ACC112 (cell line): ENCODE measurements at regions not wholly inside any gene's neighbourhood (a gene's known extent, or its start where the extent isn't known, plus 50 kb on each side); places are given as distances from the start of the nearest gene placed in this dataset.
"Not testable (repeated sequence)": the region's sequence is repeated elsewhere in the genome, so short reads cannot be mapped to it uniquely, and the experiment has no call there.

Experiments used
- H2AFZ ChIP-seq: fragments of 200-600 bp; sonication (generic); one replicate; pipeline ENCODE4 v1.6.0; 2017; ENCODE audit warnings: antibody characterized with exemption, low read length; ENCODE audit not compliant: unreplicated experiment
- H3K27ac ChIP-seq: fragments of 200-600 bp; sonication (generic); 2 replicates; pipeline ENCODE4 v1.5.1; 2014; ENCODE audit warnings: low read depth, mild to moderate bottlenecking, antibody characterized with exemption, low read length, moderate library complexity
- H3K27me3 ChIP-seq: fragments of 200-600 bp; sonication (generic); 2 replicates; pipeline ENCODE4 v1.6.1; 2014; ENCODE audit warnings: mild to moderate bottlenecking, antibody characterized with exemption, low read length, moderate library complexity, mixed read lengths; ENCODE audit not compliant: insufficient read depth
- H3K36me3 ChIP-seq: fragments of 200-600 bp; sonication (generic); 2 replicates; pipeline ENCODE4 v1.6.1; 2016; ENCODE audit warnings: mild to moderate bottlenecking, antibody characterized with exemption, low read length, moderate library complexity, mixed read lengths; ENCODE audit not compliant: insufficient read depth
- H3K4me1 ChIP-seq: fragments of 200-600 bp; sonication (generic); one replicate; pipeline ENCODE4 v1.6.1; 2016; ENCODE audit warnings: low read length, mixed read lengths; ENCODE audit not compliant: insufficient read depth, unreplicated experiment, control insufficient read depth
- H3K4me3 ChIP-seq: fragments of 200-600 bp; sonication (generic); 2 replicates; pipeline ENCODE4 v1.5.1; 2014; ENCODE audit warnings: mild to moderate bottlenecking, low read depth, low read length
- H3K79me2 ChIP-seq: fragments of 200-600 bp; sonication (generic); one replicate; pipeline ENCODE4 v1.6.0; 2016; ENCODE audit warnings: low read length; ENCODE audit not compliant: control insufficient read depth, unreplicated experiment, insufficient read depth

GRCh38 chr5:10110228-10110627, 139.5 kb downstream of the ATPSCKMT start:
- no peaks in the 10 kb centered on the region; the same call in 1 of the 2 replicates for H3K27me3 ChIP-seq
- no peaks in the 10 kb centered on the region for H3K4me1 ChIP-seq
- no peak overlapping the region for H3K4me3 ChIP-seq

GRCh38 chr5:10109299-10109698, 140.4 kb downstream of the ATPSCKMT start:
- Histone ChIP-seq H3K27me3 (no peaks in the 10 kb centered on the region; the same call in 1 of the 2 replicates), H3K79me2 (no peaks in the 10 kb centered on the region), H3K4me1 (no peaks in the 10 kb centered on the region), H3K36me3 (no peaks in the 10 kb centered on the region), H3K4me3 (no peak overlapping the region), H3K27ac (no peak overlapping the region), H2AFZ (no peak overlapping the region)

More at GRCh38 chr5:10110228-10110627, 139.5 kb downstream of the ATPSCKMT start:
- H3K36me3 ChIP-seq = no peaks in the 10 kb centered on the region
- no peaks in the 10 kb centered on the region for H3K79me2 ChIP-seq
- no peak overlapping the region for H3K27ac ChIP-seq
- H2AFZ ChIP-seq = no peak overlapping the region

DNA sequence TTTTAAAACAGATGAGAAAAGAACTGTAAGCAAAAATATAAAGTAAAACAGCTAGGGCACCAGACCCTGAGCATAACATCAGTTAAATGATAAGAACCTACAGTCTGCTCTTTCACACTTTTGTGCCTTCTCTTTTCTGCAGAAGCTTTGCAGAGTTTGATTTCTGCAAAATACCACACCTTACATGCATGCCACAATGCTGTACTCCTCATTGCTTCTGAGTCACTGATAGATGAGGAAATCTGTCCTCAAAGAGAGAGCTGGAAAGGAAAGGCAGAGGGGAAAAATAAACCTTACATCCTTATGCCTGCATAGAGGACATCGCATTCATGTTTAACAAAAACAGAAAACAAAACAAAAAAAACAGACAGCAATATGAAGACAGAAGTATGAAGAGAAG, 142.9 kb downstream of the ATPSCKMT start:
- H3K27ac ChIP-seq = no peak overlapping the region
- H3K4me3 ChIP-seq = no peak overlapping the region
- H3K36me3 ChIP-seq = no peaks in the 10 kb centered on the region
- H3K79me2 ChIP-seq = no peaks in the 10 kb centered on the region
- no peaks in the 10 kb centered on the region for H3K4me1 ChIP-seq
- no peaks in the 10 kb centered on the region; the same call in 1 of the 2 replicates for H3K27me3 ChIP-seq
- H2AFZ ChIP-seq = no peak overlapping the region

- H3K79me2 ChIP-seq = no peaks in the 10 kb centered on the region
- no peak overlapping the region for H3K4me3 ChIP-seq
- no peaks in the 10 kb centered on the region for H3K36me3 ChIP-seq
- H3K27me3 ChIP-seq = no peaks in the 10 kb centered on the region; the same call in 1 of the 2 replicates
- H2AFZ ChIP-seq = no peak overlapping the region
- H3K27ac ChIP-seq = no peak overlapping the region
- H3K4me1 ChIP-seq = no peaks in the 10 kb centered on the region
Measured at GRCh38 chr5:10106285-10106684, 143.4 kb downstream of the ATPSCKMT start.

GRCh38 chr5:10102706-10103497, 146.8 kb downstream of the ATPSCKMT start:
- no peak overlapping the region for H3K4me3 ChIP-seq
- no peaks in the 10 kb centered on the region for H3K79me2 ChIP-seq
- H3K36me3 ChIP-seq = no peaks in the 10 kb centered on the region
- H3K27me3 ChIP-seq = no peaks in the 10 kb centered on the region; the same call in 1 of the 2 replicates
- no peaks in the 10 kb centered on the region for H3K4me1 ChIP-seq
- no peak overlapping the region for H3K27ac ChIP-seq
- H2AFZ ChIP-seq = no peak overlapping the region

- not testable (repeated sequence) for H3K4me1 ChIP-seq, H3K4me3 ChIP-seq, H2AFZ ChIP-seq, H3K36me3 ChIP-seq, H3K27me3 ChIP-seq, H3K79me2 ChIP-seq, H3K27ac ChIP-seq
Measured at GRCh38 chr5:10102235-10102634, 147.5 kb downstream of the ATPSCKMT start.

- Histone ChIP-seq H2AFZ (no peak overlapping the region), H3K4me1 (no peaks in the 10 kb centered on the region), H3K27ac (no peak overlapping the region), H3K27me3 (no peaks in the 10 kb centered on the region), H3K79me2 (no peaks in the 10 kb centered on the region), H3K36me3 (no peaks in the 10 kb centered on the region), H3K4me3 (no peak overlapping the region)
Measured at GRCh38 chr5:10099548-10099947, 150.1 kb downstream of the ATPSCKMT start.

GRCh38 chr5:10091701-10092100, 158.0 kb downstream of the ATPSCKMT start:
- H3K4me1 ChIP-seq = no peaks in the 10 kb centered on the region
- H3K27me3 ChIP-seq = no peaks in the 10 kb centered on the region
- H3K79me2 ChIP-seq = no peaks in the 10 kb centered on the region
- no peak overlapping the region for H3K4me3 ChIP-seq
- H2AFZ ChIP-seq = no peak overlapping the region
- no peak overlapping the region for H3K27ac ChIP-seq
- no peaks in the 10 kb centered on the region for H3K36me3 ChIP-seq

DNA sequence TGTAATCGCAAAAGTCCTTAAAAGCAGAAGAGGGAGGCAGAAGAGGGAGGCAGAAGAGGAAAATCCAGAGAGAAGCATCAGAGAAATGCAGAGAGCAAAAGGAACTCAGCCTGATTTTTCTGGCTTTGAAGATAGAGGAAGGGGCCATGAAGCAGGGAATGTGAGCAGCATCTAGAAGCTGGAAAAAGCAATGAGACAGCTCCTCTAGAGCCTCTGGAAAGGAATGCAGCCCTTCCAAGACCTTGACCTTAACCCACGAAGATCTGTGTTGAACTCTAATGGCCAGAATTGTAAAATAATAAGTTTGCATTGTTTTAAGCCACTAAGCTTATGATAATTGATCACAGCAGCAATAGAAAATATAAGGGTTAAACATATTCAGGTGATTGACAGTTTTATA, 159.6 kb downstream of the ATPSCKMT start:
- Histone ChIP-seq H2AFZ (no peak overlapping the region), H3K4me1 (no peaks in the 10 kb centered on the region), H3K36me3 (no peaks in the 10 kb centered on the region), H3K27ac (no peak overlapping the region), H3K4me3 (no peak overlapping the region), H3K79me2 (no peaks in the 10 kb centered on the region), H3K27me3 (no peaks in the 10 kb centered on the region)

DNA sequence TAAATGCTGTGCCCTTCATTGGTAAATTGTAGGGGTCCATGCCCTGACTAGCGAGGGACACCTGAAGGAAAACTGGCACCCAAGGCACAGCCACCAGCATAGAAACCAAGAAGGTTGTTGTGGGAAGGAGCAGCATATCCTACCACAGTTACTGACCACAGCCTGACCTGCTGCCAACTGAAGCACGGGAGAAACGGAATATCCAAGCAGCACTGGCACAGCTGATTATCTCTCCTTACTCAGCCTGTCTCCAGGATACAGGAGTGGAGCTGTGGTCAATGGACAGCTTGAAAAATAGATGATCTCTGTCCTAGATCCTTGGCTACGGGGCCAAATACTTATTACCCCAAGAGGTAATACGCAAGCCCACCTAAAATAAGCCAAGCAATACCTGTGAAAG, 164.5 kb downstream of the ATPSCKMT start:
- Histone ChIP-seq H3K4me3 (no peak overlapping the region), H3K27me3 (no peaks in the 10 kb centered on the region), H2AFZ (no peak overlapping the region), H3K27ac (no peak overlapping the region), H3K36me3 (no peaks in the 10 kb centered on the region), H3K4me1 (no peaks in the 10 kb centered on the region), H3K79me2 (no peaks in the 10 kb centered on the region)

DNA sequence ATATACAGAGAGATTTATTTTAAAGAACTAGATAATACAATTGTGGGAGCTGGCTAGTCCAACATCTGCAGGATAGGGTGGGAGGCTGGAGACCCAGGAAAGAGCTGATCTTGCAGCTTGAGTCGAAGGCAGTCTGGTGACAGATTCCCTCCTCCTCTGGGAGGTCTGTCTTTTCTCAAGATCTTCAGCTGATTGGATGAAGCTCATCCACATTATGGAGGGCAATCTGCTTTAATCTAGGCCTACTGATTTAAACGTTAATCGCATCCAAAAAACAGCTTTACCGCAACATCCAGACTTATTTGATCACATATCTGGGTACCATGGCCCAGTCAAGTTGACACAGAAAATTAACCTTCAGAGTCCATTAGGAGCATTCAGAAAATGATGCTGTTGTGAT, 168.1 kb downstream of the ATPSCKMT start:
- no peak overlapping the region for H3K27ac ChIP-seq
- H2AFZ ChIP-seq = no peak overlapping the region
- peaks cover 11% of the 10 kb centered on the region; the same call in 1 of the 2 replicates for H3K27me3 ChIP-seq
- H3K36me3 ChIP-seq = no peaks in the 10 kb centered on the region
- H3K79me2 ChIP-seq = no peaks in the 10 kb centered on the region
- no peaks in the 10 kb centered on the region for H3K4me1 ChIP-seq
- no peak overlapping the region for H3K4me3 ChIP-seq
